GM18505 (cell line): ENCODE measurements at regions not wholly inside any gene's neighbourhood (a gene's known extent, or its start where the extent isn't known, plus 50 kb on each side); places are given as distances from the start of the nearest gene placed in this dataset.

Experiments
- ATAC-seq: cut with Tn5 transposase; IDR thresholded peaks from one replicate; pipeline ENCODE4 v1.9.1; 2021; ENCODE audit not compliant: unreplicated experiment
- POLR2A ChIP-seq: IDR thresholded peaks from 4 replicates; pipeline ENCODE4 v1.6.1; 2011; ENCODE audit warnings: borderline replicate concordance; ENCODE audit not compliant: insufficient read depth, insufficient read length; ENCODE audit errors: extremely low read depth

DNA sequence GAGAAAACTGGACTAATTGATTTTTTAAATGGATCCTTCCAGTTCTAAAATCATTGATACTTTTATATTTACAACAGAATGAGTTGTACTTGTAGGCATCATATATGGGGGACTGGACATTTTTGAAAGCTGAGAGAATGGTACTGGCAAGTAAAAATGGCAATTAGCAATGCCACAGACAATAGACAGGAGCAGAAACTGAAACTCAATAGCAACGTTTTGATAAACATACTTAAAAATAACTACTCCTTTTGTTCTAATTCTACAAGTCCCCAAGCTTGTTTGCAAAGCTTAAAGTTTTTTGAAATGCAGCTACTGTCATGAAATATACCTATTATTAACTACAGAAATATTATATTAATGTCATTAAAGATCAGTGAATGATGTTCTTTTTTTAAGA, 52.8 kb upstream of the FBXL7 start:
- TF ChIP-seq POLR2A = no peak
- no peak for ATAC-seq

DNA sequence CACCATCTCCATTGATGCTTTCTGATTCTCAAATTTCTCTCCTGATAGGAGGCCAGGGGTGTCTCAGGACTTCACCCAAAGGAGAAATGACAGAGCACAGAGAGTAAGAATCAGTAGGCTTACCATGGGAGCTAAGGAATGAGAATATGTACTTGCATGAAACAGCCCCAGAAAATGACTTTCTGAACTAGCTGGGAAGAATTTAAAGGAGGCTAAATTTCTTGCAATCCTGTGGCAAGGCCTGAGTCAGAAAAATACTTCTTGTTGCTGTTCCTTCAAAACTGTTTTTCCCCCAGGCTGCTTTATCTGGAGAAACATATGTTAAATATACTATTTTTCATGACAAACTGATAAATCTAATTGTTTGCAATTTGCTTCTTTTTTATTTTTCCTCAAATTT, 53.4 kb upstream of the FBXL7 start:
- no peak for ATAC-seq
- TF ChIP-seq POLR2A = no peak

DNA sequence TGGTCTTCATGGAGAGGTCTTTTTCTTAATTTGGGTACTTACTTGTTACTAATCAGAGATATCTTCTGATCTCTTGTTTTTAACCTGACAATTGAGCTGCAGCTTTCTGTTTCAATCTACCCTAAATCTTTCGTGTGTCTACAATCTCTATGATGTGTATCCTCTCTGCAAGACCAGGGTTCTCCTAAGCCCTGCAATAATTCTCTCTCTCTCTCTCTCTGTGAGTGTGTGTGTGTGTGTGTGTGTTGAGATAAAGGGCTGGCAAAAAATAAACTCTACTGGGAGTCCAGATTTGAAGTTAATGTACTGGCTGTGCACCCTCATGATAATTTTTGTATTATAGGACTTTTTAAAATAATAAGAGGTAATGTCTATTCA, 57.8 kb upstream of the FBXL7 start:
- ATAC-seq = no peak
- TF ChIP-seq POLR2A = no peak

DNA sequence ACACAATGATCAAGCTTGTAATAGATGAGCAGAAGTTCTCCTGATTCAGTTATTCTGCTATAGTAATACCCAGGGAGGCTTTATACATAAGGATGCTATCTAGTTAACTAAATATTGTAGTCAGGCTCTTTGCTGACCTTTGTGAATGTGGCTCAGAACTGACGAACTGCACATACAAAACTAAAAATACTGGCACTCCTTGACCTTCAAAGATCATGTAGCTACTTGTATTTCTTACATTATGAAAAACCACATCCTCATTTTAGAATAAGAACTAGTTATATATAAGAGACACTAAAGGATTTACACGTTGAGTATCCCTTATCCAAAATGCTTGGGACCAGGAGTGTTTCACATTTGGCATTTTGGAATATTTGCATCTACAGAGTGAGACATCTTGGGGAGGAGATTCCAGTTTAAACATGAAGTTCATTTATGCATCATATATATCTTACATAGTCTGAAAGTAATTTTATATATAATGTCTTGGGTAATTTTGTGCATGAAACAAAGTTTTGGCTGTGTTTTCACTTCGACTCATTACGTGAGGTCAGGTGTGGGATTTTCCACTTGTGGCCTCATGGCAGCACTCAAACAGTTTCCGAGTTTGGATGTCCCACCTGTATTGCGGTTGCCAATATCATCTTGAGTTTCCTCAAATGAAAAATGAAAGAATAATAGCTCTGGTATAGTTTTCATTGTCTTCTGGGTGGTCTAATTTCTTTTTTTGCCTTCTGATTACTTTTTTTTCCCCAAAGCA, 58.4 kb upstream of the FBXL7 start:
- no peak for TF ChIP-seq POLR2A
- no peak for ATAC-seq

DNA sequence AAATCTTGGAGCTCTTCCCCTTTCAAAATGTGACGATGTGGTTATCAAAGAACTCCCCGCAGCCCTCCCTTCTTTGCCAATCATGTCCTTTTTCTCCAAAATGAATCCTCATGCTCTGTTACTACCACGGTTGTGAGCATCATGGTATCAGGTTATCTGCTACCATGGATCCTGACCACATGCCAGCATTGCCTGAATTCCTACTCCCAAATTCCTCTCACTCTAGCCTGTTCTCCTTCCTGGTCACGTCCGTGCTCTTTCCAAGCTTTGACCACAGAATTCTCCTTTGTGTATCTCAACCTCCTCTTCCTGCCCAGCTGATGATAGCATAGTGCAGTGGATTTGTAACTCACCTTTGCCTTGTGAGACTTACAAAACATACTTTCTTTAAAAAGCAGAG, 59.5 kb upstream of the FBXL7 start:
- no peak for ATAC-seq
- TF ChIP-seq POLR2A = no peak

DNA sequence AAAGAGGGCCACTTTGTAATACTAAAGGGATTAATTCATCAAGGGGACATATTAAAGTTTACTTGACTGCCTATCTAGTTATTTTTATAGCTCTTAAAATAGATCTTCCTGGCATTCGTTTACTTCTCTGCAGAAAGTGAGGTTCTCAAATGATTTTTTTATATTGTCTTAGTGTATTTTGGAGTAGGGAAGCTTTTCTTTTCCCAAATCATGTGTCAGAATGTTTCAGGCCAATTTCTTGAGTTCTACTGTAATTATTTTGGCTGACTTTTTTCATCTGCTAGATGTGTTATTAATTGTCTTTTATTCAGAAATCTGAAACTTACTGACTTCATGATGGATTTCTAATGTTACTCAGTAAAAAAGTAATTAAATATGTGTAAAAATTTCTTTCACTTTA, 60.2 kb upstream of the FBXL7 start:
- no peak for ATAC-seq
- no peak for TF ChIP-seq POLR2A

DNA sequence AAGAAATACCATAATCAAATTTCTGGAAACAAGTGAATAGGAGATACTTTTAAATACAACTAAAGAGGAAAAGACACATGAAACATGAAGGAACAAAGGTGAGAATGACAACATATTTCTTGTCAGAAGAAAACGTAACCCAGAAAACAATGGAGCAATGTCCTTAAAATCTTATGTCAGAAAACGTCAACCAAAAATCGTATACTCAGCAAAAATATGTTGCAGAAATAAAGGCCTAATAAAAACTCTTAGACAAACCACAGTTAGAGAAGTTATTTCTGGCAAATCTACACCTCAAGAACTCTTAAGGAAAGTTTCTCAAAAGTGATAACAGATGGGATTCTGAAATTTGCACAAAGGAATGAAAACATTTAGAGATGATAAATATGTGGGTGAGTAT, 66.3 kb upstream of the FBXL7 start:
- ATAC-seq = no peak
- no peak for TF ChIP-seq POLR2A

DNA sequence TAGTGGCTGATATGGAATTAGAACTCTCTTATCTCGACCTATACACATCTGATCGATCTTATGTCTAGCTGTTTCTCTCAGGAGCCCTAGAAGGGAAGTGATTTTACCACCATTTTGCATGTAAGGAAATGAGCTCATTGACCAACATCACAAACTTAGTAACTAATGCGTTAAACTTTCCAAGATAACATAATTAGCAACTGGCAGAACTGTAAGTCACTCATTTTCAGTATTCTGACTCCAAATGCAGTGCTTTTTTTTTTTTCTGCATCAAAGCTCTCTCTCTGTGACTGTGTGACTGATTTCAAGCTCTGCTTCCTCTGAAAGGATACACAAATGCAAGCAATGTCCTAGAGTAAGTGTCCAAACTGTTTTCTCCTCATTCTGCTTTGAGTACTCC, 68.1 kb upstream of the FBXL7 start:
- TF ChIP-seq POLR2A = no peak
- no peak for ATAC-seq

DNA sequence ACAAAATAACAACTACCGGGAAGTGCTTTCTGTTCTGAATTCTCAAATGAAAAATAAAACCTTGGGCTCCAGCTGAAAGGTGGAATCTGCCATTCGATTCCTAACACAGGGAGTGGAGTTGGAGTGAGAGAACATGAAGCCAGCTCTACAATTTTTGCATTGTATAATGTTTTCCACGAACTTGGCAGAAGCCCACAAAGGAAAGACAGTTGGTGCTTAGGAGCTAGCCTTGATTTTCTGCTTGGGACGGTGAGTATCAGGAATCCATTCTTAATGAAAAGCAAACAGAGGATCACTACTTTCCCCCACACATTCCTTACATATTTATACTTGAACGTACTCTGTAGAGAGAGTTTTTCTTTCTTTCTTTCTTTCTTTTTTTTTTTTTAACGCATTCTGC, 74.2 kb upstream of the FBXL7 start:
- no peak for TF ChIP-seq POLR2A

DNA sequence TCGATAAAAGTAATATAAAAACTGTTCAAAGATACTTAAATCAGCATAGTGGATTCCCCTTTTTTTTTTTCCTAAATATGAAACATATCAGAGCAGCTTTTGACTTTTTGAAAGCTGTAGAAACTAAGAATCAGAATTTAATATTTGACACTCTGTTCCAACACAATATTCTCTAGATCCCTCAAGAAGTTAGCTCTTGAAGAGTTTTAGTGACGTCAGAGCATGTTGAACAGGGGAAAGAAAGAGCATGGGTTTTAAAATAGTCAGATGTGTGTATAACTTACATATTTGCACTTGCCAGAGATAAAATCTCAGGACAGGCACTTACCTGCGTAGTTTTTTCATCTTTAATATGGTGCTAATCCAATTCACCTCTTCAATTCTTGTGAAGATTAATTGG, 75.2 kb upstream of the FBXL7 start:
- no peak for ATAC-seq
- no peak for TF ChIP-seq POLR2A

More for the DNA sequence above, 74.2 kb upstream of the FBXL7 start:
- ATAC-seq = no peak

DNA sequence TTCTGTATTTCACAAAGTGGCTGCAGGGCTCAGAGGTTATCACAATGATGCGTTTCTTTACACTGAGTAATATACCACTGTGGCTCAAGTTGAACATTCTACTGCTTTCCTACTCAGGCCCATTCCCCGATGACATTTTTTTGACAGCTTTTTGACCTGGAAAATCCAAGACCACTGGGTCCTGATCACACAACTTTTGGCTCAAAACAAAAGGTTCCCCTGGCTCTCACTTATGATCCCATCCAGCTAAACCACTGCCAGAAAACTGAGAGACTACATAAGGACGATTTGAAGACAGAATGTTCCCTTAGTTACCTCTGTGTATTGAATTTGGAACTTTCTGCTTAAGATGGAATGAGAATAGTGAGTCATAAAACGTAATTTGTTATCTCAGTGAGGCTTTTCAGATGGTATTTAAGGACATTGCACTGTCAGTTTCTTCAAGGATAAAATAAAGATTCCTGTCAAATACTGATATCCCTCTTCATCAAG, 78.0 kb upstream of the FBXL7 start:
- ATAC-seq = no peak
- TF ChIP-seq POLR2A = no peak

DNA sequence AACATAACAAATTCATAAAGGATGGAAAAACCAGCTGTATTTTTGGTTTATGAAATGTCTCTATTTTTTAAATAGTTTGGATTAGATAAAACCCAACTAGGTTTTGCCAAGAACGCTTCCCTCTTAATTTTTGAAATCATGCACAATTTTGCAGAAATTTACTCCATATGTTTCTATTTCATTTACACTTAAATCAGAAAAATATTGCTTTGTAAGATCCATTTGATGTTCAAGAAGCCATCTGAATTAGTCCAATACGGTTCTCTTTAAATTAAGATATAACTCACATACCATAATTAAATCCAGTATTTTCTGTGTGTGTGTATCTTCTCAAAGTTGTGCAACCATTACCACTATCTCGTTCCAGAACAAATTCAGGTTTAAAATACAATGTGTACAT, 78.6 kb upstream of the FBXL7 start:
- no peak for ATAC-seq

DNA sequence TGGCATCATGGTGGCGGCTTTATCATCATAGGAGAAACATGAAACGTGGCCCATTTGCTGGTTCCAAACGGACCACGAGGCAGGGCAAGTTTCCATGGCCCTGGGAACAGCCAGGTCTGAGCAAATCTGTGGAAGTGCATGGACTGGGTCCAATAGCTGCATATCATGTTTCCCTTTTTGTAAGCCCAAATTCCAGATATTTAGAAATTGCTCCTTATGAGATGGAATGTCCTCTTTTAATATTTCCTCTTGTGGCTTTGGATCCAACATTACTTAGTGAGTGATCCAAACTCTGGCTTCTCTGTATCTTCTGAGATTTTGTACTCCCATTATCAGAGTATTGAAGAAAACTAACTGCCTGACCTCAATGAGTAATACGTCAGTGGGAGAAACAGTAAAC, 79.8 kb upstream of the FBXL7 start:
- no peak for TF ChIP-seq POLR2A
- no peak for ATAC-seq

More for the DNA sequence above, 78.6 kb upstream of the FBXL7 start:
- no peak for TF ChIP-seq POLR2A

DNA sequence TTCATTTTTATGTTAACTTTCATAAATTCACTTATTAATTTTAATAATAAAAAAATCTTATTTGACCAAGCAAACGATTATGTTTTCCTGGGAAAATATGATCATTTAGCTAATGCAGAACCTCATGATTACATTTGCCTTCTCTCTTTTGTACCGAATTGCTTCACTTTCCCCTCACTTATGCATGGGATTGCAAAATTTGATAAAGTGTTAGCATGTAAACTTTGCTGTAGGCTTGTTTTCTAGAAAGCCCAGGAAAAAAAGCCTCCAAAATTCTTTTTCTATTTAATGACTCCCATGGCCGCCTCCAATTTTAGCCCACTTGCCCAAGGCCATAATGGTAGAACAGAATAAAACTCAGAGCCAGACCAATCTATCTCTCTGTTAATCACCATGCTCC, 82.8 kb upstream of the FBXL7 start:
- TF ChIP-seq POLR2A = no peak
- ATAC-seq = no peak

DNA sequence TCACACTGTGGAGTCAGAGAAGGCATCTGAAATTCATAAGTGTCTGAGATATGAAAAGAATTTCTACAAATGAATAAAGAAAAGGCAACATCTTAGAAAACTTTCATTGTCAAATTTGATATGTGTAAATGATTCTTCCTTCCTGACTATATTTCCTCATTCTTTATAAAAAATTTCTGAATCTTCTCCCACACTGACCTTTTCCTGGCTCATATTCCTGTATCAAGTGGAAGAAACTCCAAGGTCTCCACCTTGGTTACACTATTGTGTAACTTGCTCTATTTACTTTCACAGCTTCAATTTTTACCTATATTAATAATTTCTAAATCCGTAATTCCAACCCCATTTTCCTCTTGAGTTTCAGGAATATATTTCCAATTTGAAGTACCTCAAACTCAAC, 93.5 kb upstream of the FBXL7 start:
- ATAC-seq = no peak

More for the DNA sequence above, 93.5 kb upstream of the FBXL7 start:
- TF ChIP-seq POLR2A = no peak
